Activated CD4-positive, alpha-beta T cell treated with anti-CD3 and anti-CD28 coated beads, Interleukin-2, amount 10 ng/mL, durations not matched to agents 7 days and 5 days (primary cell): ENCODE measurements at regions not wholly inside any gene's neighbourhood (a gene's known extent, or its start where the extent isn't known, plus 50 kb on each side); places are given as distances from the start of the nearest gene placed in this dataset.
"Not testable (repeated sequence)": the region's sequence is repeated elsewhere in the genome, so short reads cannot be mapped to it uniquely, and the experiment has no call there.

ENCODE experiments used
- CTCF ChIA-PET: fragments of 350-600 bp; sonication (Branson Sonifier 250); formaldehyde crosslinking; loops from one replicate; lab custom pipeline; 2021; ENCODE audit warnings: antibody characterized with exemption; lab: Charles Lee
- POLR2A ChIA-PET: fragments of 350-600 bp; sonication (Branson Sonifier 250); formaldehyde crosslinking; loops from one replicate; lab custom pipeline; 2021; ENCODE audit warnings: antibody characterized with exemption; lab: Charles Lee
- DNase-seq: peaks from one replicate; pipeline ENCODE4 v3.0.0-alpha.2; 2020
- H3K27ac Mint-ChIP-seq: one replicate; pipeline ENCODE4 v1.8.0; 2021; ENCODE audit warnings: mild to moderate bottlenecking, moderate library complexity, mixed read lengths
- H3K27me3 Mint-ChIP-seq: one replicate; pipeline ENCODE4 v1.8.0; 2021; ENCODE audit warnings: mixed read lengths
- H3K36me3 Mint-ChIP-seq: one replicate; pipeline ENCODE4 v1.8.0; 2021; ENCODE audit warnings: low read depth, mixed read lengths
- H3K4me1 Mint-ChIP-seq: one replicate; pipeline ENCODE4 v1.8.0; 2021; ENCODE audit warnings: mixed read lengths
- H3K4me3 Mint-ChIP-seq: one replicate; pipeline ENCODE4 v1.8.0; 2021; ENCODE audit warnings: mild to moderate bottlenecking, moderate library complexity, mixed read lengths
- H3K9me3 Mint-ChIP-seq: one replicate; pipeline ENCODE4 v1.8.0; 2021; ENCODE audit warnings: mixed read lengths

DNA sequence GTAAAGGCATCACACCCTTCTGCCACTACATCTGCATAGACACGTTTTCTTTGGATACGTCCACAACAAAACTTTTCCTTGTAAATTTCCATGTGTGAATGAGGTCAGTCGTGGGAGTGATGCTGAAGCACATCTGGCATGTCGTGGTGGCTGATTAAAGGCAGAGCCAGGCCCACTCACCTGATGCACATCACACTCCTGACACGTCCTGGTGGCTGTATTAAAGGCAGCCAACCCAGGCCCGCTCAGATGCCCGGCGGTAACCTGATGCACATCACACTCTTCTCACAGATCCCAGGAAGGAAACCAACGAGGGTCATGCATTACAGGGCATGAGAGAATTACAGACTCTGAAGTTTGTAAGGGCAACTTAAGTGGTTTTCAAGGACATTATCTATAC lies 321.6 kb upstream of the B3GAT1 start:
- no peak overlapping the region for H3K4me3 Mint-ChIP-seq
- POLR2A ChIA-PET: no interaction called here
- H3K36me3 Mint-ChIP-seq: no peaks in the 10 kb centered on the region

DNA sequence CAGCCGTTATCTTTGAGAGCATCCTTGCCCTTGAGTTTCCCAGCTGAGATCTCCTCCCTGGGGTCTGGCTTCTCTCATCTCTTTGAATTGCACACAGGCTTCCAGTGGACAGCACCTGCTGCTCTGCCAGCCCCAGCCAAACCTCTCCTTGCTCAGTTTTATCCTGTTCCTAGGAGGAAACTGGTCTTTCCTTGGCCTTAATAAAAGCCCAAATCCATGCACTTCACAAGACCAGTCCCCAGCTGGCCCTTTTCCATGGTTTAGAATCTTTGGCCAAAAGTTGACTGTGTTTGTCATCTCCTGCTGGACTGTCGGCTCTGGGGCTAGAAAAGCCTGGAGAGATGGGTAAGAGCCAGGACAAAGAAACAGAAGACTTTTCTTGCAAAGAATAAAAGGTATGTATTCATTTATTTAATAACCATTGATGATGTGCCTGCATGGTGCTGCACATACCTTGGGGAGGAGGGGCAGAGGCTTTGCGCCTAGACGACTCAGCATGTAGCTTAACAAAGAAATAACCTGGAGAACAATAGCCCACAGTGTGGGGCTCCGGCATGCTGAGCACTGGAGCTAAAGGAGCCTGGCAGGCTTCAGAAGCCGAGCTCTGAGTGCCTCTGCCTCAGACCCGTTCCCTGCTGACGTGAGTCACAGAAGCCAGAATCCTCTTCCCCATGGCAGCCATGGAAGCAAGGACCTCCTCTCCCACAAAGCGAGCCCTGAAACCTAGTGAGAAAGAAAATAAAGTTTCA lies 319.3 kb upstream of the B3GAT1 start:
- no peaks in the 10 kb centered on the region for H3K36me3 Mint-ChIP-seq
- no peaks in the 10 kb centered on the region for H3K4me1 Mint-ChIP-seq
- ChIA-PET CTCF (interaction anchor here (0.9 kb wide), 1 partner anchor 22 kb away, joined by 3 read pairs; no protein-coding TSS in a partner anchor), POLR2A (no interaction called here)
- no peak overlapping the region for H3K4me3 Mint-ChIP-seq
- no peak for DNase-seq
- no peaks in the 10 kb centered on the region for H3K9me3 Mint-ChIP-seq
- H3K27me3 Mint-ChIP-seq: no peaks in the 10 kb centered on the region
- H3K27ac Mint-ChIP-seq: no peak overlapping the region

More for the DNA sequence above, 321.6 kb upstream of the B3GAT1 start:
- CTCF ChIA-PET: no interaction called here
- Mint-ChIP-seq H3K9me3 (no peaks in the 10 kb centered on the region), H3K4me1 (no peaks in the 10 kb centered on the region), H3K27ac (no peak overlapping the region), H3K27me3 (no peaks in the 10 kb centered on the region)
- DNase-seq: no peak

- no peak overlapping the region for H3K4me3 Mint-ChIP-seq
- ChIA-PET POLR2A (no interaction called here), CTCF (no interaction called here)
- H3K36me3 Mint-ChIP-seq: no peaks in the 10 kb centered on the region
- no peaks in the 10 kb centered on the region for H3K27me3 Mint-ChIP-seq
- H3K4me1 Mint-ChIP-seq: no peaks in the 10 kb centered on the region
- no peak overlapping the region for H3K27ac Mint-ChIP-seq
- H3K9me3 Mint-ChIP-seq: no peaks in the 10 kb centered on the region
- DNase-seq: no peak
Observed at GRCh38 chr11:134730561-134731212, 318.6 kb upstream of the B3GAT1 start.

- DNase-seq: no peak
- no peak overlapping the region for H3K4me3 Mint-ChIP-seq
- ChIA-PET CTCF (no interaction called here), POLR2A (no interaction called here)
- no peaks in the 10 kb centered on the region for H3K9me3 Mint-ChIP-seq
- H3K36me3 Mint-ChIP-seq: no peaks in the 10 kb centered on the region
- H3K4me1 Mint-ChIP-seq: no peaks in the 10 kb centered on the region
- no peaks in the 10 kb centered on the region for H3K27me3 Mint-ChIP-seq
- H3K27ac Mint-ChIP-seq: no peak overlapping the region
Observed at GRCh38 chr11:134730101-134730500, 318.1 kb upstream of the B3GAT1 start.

DNA sequence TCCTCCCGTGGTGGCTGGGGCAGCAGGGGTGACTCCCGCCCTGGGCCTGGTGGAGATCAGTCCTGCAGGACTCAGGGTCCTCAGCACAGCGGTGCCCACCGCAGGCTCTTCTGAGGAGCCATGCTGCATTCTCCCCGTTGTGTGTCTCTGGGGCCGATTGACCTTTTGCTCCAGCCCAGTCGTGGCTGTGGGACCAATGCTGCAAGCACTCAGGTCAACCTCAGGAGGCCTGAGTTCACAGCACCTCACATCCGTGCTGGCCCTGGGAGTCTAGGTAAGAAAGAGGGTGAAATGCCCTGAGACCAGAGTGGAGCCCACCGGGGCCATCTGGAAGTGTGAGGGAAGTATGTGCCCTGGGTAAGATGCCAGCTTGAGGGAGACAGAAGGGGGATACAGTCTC lies 316.1 kb upstream of the B3GAT1 start:
- CTCF ChIA-PET: no interaction called here
- no peaks in the 10 kb centered on the region for H3K36me3 Mint-ChIP-seq

DNA sequence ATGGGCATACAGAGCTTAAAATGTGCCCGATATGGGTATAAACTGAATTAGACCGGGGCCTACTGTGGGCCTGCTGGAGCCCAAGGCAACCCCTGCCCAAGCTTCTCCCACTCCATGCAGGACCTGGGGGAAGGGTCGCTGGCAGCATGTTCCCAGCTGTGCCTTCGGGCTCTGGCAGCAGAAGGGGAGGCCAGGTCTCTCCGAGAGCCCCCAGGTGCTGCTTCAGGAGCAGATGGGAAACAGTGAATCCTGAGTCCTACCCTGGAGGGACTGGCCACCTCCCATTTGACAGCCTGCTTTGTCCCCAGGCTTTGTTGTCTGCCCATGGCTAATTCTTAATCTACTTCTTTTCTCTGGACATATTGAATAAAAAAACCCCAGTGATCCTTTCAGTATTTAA lies 315.6 kb upstream of the B3GAT1 start:
- no peak for DNase-seq
- ChIA-PET CTCF (no interaction called here), POLR2A (no interaction called here)
- H3K27ac Mint-ChIP-seq: no peak overlapping the region
- no peaks in the 10 kb centered on the region for H3K4me1 Mint-ChIP-seq
- no peaks in the 10 kb centered on the region for H3K9me3 Mint-ChIP-seq
- peaks cover 9% of the 10 kb centered on the region for H3K27me3 Mint-ChIP-seq
- H3K4me3 Mint-ChIP-seq: no peak overlapping the region
- no peaks in the 10 kb centered on the region for H3K36me3 Mint-ChIP-seq

More for the DNA sequence above, 316.1 kb upstream of the B3GAT1 start:
- Mint-ChIP-seq H3K4me1 (no peaks in the 10 kb centered on the region), H3K27me3 (peaks cover 6% of the 10 kb centered on the region), H3K27ac (no peak overlapping the region), H3K9me3 (no peaks in the 10 kb centered on the region), H3K4me3 (no peak overlapping the region)
- no peak for DNase-seq
- POLR2A ChIA-PET: no interaction called here

GRCh38 chr11:134727204-134727603 lies 315.2 kb upstream of the B3GAT1 start:
- no peaks in the 10 kb centered on the region for H3K9me3 Mint-ChIP-seq
- no peak overlapping the region for H3K4me3 Mint-ChIP-seq
- peaks cover 9% of the 10 kb centered on the region for H3K27me3 Mint-ChIP-seq
- no peaks in the 10 kb centered on the region for H3K4me1 Mint-ChIP-seq
- no peaks in the 10 kb centered on the region for H3K36me3 Mint-ChIP-seq
- POLR2A ChIA-PET: no interaction called here
- no peak for DNase-seq
- CTCF ChIA-PET: no interaction called here
- H3K27ac Mint-ChIP-seq: no peak overlapping the region

GRCh38 chr11:134725716-134726639 lies 313.9 kb upstream of the B3GAT1 start:
- CTCF ChIA-PET: no interaction called here
- H3K4me1 Mint-ChIP-seq: no peaks in the 10 kb centered on the region
- no peaks in the 10 kb centered on the region for H3K9me3 Mint-ChIP-seq
- no peak overlapping the region for H3K4me3 Mint-ChIP-seq
- H3K36me3 Mint-ChIP-seq: no peaks in the 10 kb centered on the region
- no peak for DNase-seq
- POLR2A ChIA-PET: no interaction called here
- H3K27me3 Mint-ChIP-seq: peaks cover 11% of the 10 kb centered on the region
- no peak overlapping the region for H3K27ac Mint-ChIP-seq

DNA sequence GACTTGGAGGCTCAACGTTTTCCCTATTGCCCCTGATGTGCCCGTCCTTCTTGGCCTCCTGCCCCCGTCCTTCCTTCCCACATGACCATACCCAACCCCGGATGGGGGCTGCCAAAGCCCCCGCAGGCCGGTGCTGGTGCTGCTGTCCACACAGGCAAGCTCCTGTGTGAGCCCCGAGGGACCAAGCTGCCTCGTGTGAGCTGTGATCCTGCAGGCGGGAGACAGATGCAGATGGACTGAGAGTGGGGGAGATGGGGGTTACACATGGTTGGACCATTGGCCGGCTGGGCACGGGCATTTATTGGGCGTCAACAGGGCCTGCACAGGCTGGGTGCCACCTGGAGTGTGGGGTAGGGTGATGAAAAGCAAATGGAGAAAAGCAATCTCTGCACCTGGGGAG lies 313.2 kb upstream of the B3GAT1 start:
- Mint-ChIP-seq H3K9me3 (no peaks in the 10 kb centered on the region), H3K4me1 (no peaks in the 10 kb centered on the region), H3K4me3 (no peak overlapping the region), H3K36me3 (no peaks in the 10 kb centered on the region), H3K27ac (no peak overlapping the region), H3K27me3 (peaks cover 11% of the 10 kb centered on the region)
- DNase-seq: no peak
- CTCF ChIA-PET: no interaction called here
- POLR2A ChIA-PET: no interaction called here

GRCh38 chr11:134724779-134725140 lies 312.7 kb upstream of the B3GAT1 start:
- no peaks in the 10 kb centered on the region for H3K4me1 Mint-ChIP-seq
- H3K27ac Mint-ChIP-seq: no peak overlapping the region
- DNase-seq: no peak
- no peaks in the 10 kb centered on the region for H3K9me3 Mint-ChIP-seq
- CTCF ChIA-PET: no interaction called here
- POLR2A ChIA-PET: no interaction called here
- no peak overlapping the region for H3K4me3 Mint-ChIP-seq
- peaks cover 11% of the 10 kb centered on the region for H3K27me3 Mint-ChIP-seq
- no peaks in the 10 kb centered on the region for H3K36me3 Mint-ChIP-seq

DNA sequence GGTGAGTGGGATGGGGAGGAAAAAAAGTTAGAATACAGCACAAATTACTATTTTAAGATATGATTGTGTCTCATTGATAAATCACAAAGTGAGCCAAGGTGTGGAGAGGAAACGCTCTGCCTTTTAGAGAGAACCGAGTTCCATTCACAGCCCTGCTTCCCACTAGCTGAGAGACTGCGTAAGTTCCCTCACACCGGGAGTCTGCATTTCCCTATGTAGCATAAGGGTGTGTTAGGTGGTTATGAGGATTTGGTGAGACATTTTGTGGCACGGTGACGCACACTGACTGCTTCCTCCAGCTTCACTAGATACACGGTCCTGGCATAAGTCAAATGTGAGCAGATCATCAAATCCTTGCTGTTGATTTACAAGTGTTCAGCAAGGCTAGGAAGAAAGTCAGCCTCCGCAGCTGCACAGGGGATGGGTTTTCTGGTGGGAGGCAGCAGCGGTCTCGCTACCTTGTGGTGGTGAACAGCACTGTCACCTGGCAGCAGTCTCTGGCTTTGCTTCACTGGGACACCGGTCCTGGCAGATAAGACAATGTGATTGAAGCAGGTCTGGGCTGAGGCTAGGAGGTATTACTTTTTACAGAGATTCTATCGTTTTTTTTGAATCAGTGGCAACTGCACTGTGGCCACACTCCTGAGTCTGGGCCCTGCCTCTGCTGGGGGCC lies 312.2 kb upstream of the B3GAT1 start:
- ChIA-PET CTCF (no interaction called here), POLR2A (no interaction called here)
- Mint-ChIP-seq H3K4me1 (no peaks in the 10 kb centered on the region), H3K4me3 (no peak overlapping the region), H3K9me3 (no peaks in the 10 kb centered on the region), H3K27ac (no peak overlapping the region), H3K27me3 (peaks cover 11% of the 10 kb centered on the region), H3K36me3 (no peaks in the 10 kb centered on the region)
- no peak for DNase-seq

DNA sequence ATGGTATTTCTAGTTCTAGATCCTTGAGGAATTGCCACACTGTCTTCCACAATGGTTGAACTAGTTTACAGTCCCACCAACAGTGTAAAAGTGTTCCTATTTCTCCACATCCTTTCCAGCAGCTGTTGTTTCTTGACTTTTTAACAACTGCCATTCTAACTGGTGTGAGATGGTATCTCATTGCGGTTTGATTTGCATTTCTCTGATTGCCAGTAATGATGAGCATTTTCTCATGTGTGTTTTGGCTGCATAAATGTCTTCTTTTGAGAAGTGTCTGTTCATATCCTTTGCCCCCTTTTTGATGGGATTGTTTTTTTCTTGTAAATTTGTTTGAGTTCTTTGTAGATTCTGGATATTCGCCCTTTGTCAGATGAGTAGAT lies 308.6 kb upstream of the B3GAT1 start:
- H3K4me1 Mint-ChIP-seq, H3K36me3 Mint-ChIP-seq, H3K9me3 Mint-ChIP-seq, CTCF ChIA-PET, H3K27ac Mint-ChIP-seq, DNase-seq, H3K4me3 Mint-ChIP-seq, POLR2A ChIA-PET: not testable (repeated sequence)
- peaks cover 17% of the 10 kb centered on the region for H3K27me3 Mint-ChIP-seq
